Vagina (tissue), 2 donors: ENCODE measurements at regions not wholly inside any gene's neighbourhood (a gene's known extent, or its start where the extent isn't known, plus 50 kb on each side); places are given as distances from the start of the nearest gene placed in this dataset.

Experiments used
- CTCF ChIP-seq, 3 experiments: fragments of 450-650 bp in 2 of 3; fragments of 200-600 bp in 1 of 3; sonication (generic) in 1 of 3; IDR thresholded peaks; one replicate each; pipeline ENCODE4 v1.5.1; 2017 to 2019; ENCODE audit warnings: antibody characterized with exemption in 3 of 3, mild to moderate bottlenecking in 2 of 3, moderate library complexity in 2 of 3
- POLR2A ChIP-seq, 2 donors: fragments of 450-650 bp; IDR thresholded peaks; one replicate each; pipeline ENCODE4 v1.6.1; 2017; ENCODE audit warnings: antibody characterized with exemption in 2 of 2, mild to moderate bottlenecking in 2 of 2, moderate library complexity in 2 of 2
- POLR2AphosphoS5 ChIP-seq, 2 donors: sonication (generic); formaldehyde crosslinking; IDR thresholded peaks; one replicate each; pipeline ENCODE4 v1.9.0; 2017; ENCODE audit warnings: antibody characterized with exemption in 2 of 2, mild to moderate bottlenecking in 2 of 2, low read depth in 1 of 2; ENCODE audit not compliant: insufficient read depth in 1 of 2

GRCh38 chr13:40221131-40221459 is 445.3 kb downstream of the FOXO1 start:
- TF ChIP-seq POLR2AphosphoS5 (IDR thresholded peaks at IDR 0.05; ENCODE audit: insufficient read depth in 1 of 2, low read depth in 1 of 2) (no peak), CTCF (IDR thresholded peaks at IDR 0.05) (no peak), POLR2A (IDR thresholded peaks at IDR 0.05) (no peak)
